GM12878 (cell line): ENCODE measurements at regions not wholly inside any gene's neighbourhood (a gene's known extent, or its start where the extent isn't known, plus 50 kb on each side); places are given as distances from the start of the nearest gene placed in this dataset.

Source experiments
- CTCF ChIP-seq, 3 experiments: IDR thresholded peaks in 2 of 3; conservative IDR thresholded peaks in 1 of 3; 2 replicates each; pipeline ENCODE4 v1.5.1; 2011; ENCODE audit warnings: low read depth in 3 of 3, low read length in 3 of 3, mild to moderate bottlenecking in 3 of 3, control low read depth in 2 of 3, moderate library complexity in 2 of 3, inconsistent platforms in 1 of 3, mixed read lengths in 1 of 3; ENCODE audit not compliant: control insufficient read depth in 2 of 3, insufficient read depth in 1 of 3; ENCODE audit errors: extremely low read depth in 1 of 3
- ESRRA ChIP-seq: IDR thresholded peaks from 2 replicates; pipeline ENCODE4 v1.6.1; 2012; ENCODE audit warnings: mild to moderate bottlenecking, low read length, improper control_type of control experiment
- EZH2 ChIP-seq: IDR thresholded peaks from 2 replicates; pipeline ENCODE4 v1.6.1; 2012; ENCODE audit warnings: low read depth, mild to moderate bottlenecking, control low read depth, inconsistent platforms, low read length, borderline replicate concordance; ENCODE audit not compliant: control insufficient read depth
- FOXM1 ChIP-seq: IDR thresholded peaks from 2 replicates; pipeline ENCODE4 v1.6.1; 2012; ENCODE audit warnings: low read depth, mild to moderate bottlenecking, inconsistent platforms, low read length, moderate library complexity
- HDAC6 ChIP-seq: fragments of 200-600 bp; sonication (generic); IDR thresholded peaks from one replicate; pipeline ENCODE4 v1.8.0; 2017; ENCODE audit warnings: antibody characterized with exemption; ENCODE audit not compliant: unreplicated experiment
- HDGF ChIP-seq: fragments of 450-650 bp; IDR thresholded peaks from 2 replicates; pipeline ENCODE4 v1.6.1; 2016; ENCODE audit warnings: antibody characterized with exemption
- MXI1 ChIP-seq: fragments of 150-350 bp; IDR thresholded peaks from 2 replicates; pipeline ENCODE4 v1.6.1; 2011; ENCODE audit warnings: low read depth, mild to moderate bottlenecking, inconsistent platforms, low read length, improper control_type of control experiment
- RELA ChIP-seq: fragments of 450-650 bp; IDR thresholded peaks from 2 replicates; pipeline ENCODE4 v1.8.0; 2014; ENCODE audit warnings: borderline replicate concordance; ENCODE audit not compliant: partially characterized antibody
- SPI1 ChIP-seq: IDR thresholded peaks from 2 replicates; pipeline ENCODE4 v1.6.1; 2011; ENCODE audit warnings: low read depth, mild to moderate bottlenecking, low read length, moderate library complexity, borderline replicate concordance; ENCODE audit not compliant: insufficient read depth
- TCF7 ChIP-seq: IDR thresholded peaks from 2 replicates; pipeline ENCODE4 v1.6.1; 2014; ENCODE audit warnings: antibody characterized with exemption, borderline replicate concordance
- ZNF207 ChIP-seq: fragments of 450-650 bp; IDR thresholded peaks from 2 replicates; pipeline ENCODE4 v1.6.1; 2014; ENCODE audit warnings: antibody characterized with exemption, mild to moderate bottlenecking, borderline replicate concordance
- TF ChIP-seq, protein P1 (sequence below): IDR thresholded peaks from 2 replicates; pipeline ENCODE4 v1.6.1; 2012; ENCODE audit warnings: low read length, inconsistent platforms

- TF ChIP-seq CTCF (IDR thresholded peaks at IDR 0.05 in 2 of 3, conservative IDR thresholded peaks at IDR 0.05 in 1 of 3; ENCODE audit: control insufficient read depth in 2 of 3, extremely low read depth in 1 of 3, insufficient read depth in 1 of 3, low read depth in 3 of 3, low read length in 3 of 3) (peak; percentile 37 to 73 (median 62)), ZNF207 (no peak), ESRRA (no peak), MXI1 (no peak), SPI1 (no peak), HDAC6 (no peak), RELA (no peak), EZH2 (no peak), HDGF (no peak), TCF7 (no peak), FOXM1 (no peak)
- TF ChIP-seq, protein P1, sequence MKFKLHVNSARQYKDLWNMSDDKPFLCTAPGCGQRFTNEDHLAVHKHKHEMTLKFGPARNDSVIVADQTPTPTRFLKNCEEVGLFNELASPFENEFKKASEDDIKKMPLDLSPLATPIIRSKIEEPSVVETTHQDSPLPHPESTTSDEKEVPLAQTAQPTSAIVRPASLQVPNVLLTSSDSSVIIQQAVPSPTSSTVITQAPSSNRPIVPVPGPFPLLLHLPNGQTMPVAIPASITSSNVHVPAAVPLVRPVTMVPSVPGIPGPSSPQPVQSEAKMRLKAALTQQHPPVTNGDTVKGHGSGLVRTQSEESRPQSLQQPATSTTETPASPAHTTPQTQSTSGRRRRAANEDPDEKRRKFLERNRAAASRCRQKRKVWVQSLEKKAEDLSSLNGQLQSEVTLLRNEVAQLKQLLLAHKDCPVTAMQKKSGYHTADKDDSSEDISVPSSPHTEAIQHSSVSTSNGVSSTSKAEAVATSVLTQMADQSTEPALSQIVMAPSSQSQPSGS: no peak
Observed at GRCh38 chr14:106883218-106883692, 1356.9 kb downstream of the TMEM121 start.
